DMS79 treated with DMSO at 0.1 percent for 48 hours (cell line): ENCODE measurements at regions not wholly inside any gene's neighbourhood (a gene's known extent, or its start where the extent isn't known, plus 50 kb on each side); places are given as distances from the start of the nearest gene placed in this dataset.

Experiments
- DNase-seq: peaks from one replicate; lab custom pipeline; 2025; lab: John Stamatoyannopoulos, UW

GRCh38 chr3:117710501-117710900 is 1000.9 kb downstream of the TUSC7 start:
- DNase-seq = no peak

DNA sequence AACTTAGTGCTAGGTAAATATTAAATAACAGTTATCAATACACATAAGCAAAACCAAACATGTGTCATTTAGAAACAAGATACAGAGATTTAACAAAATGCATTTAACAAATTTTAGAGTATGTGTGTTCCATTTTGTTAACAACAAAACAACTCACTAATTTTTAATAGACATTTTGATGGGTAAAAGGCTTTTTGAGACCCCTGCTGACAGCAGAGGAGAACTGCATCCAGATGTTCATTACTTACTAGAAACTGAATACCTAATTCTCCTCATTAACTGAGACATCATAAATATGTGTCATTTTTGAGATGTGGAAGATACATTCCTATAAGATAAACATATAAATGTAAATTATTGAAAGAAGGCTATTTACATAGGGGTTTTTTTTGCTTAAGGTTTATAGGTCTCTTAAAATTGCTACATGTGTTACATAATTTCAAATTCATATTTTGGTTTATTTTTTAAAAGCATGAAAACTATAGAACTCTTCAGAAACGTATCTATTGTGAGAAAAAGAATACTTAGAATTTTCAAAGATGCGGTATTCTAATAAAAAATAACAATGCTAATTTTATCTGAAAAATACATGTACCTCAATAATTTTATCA is 1009.8 kb downstream of the TUSC7 start:
- peak; percentile 61 for DNase-seq

DNA sequence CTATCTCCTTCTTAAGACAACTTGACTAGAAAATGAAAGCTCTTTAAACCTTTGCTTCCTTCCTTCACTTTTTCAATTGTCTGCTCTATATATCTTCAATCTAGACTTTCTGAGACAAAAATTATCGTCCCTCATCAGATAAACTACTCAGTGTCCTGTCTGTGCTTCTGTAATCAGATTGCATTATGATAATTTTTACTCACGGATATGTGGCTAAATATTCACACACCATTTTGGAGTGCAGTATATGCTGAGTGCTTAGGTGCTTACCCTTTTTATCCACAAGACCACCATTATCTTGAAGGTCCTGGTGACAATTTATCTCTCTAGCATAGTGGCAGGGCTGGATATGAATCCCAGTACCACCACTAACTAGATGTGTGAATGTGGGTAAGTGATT is 1012.3 kb downstream of the TUSC7 start:
- no peak for DNase-seq

- no peak for DNase-seq
These were observed 1013.3 kb downstream of the TUSC7 start for GRCh38 chr3:117722856-117723255.

GRCh38 chr3:117723825-117724224 is 1014.2 kb downstream of the TUSC7 start:
- no peak for DNase-seq

DNA sequence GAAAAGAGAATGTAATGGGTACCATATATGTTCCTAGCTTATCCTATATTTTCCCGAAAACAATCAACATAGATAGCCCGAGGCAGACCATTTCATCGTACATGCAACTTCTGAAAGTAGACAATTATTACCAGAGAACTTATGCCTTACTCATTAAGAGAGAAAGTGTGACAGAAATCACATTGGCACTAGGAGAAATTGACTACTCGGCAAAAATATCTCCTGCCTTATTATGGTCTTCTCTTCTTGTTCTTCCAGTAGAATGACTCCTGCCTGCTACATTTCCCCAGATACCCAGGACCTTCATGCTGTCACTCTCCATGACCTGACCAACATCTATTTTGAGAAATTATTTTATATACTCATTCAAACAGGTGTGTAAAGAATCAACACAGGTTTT is 1015.7 kb downstream of the TUSC7 start:
- DNase-seq = no peak

DNA sequence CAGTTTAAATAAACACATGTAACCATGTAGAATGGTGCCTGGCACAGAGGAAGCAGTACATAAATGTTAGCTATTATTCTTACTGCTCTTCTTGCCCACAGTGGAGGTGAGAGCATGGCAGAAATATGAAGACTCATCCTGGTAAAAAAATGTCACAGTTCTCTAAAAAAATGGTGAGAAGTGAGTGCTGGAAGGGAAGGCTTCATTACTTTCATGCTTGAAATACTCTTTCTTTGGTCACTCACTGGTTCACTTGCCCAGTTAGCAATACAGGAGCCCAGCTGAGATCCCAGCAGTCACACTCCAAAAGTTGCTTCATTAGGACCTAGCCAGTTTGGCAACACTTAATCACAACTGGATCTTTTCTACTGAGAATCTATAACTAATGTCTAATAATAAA is 1017.2 kb downstream of the TUSC7 start:
- DNase-seq = no peak

- no peak for DNase-seq
These were observed 1018.6 kb downstream of the TUSC7 start for GRCh38 chr3:117728226-117728625.

GRCh38 chr3:117734496-117734895 is 1024.9 kb downstream of the TUSC7 start:
- no peak for DNase-seq

DNA sequence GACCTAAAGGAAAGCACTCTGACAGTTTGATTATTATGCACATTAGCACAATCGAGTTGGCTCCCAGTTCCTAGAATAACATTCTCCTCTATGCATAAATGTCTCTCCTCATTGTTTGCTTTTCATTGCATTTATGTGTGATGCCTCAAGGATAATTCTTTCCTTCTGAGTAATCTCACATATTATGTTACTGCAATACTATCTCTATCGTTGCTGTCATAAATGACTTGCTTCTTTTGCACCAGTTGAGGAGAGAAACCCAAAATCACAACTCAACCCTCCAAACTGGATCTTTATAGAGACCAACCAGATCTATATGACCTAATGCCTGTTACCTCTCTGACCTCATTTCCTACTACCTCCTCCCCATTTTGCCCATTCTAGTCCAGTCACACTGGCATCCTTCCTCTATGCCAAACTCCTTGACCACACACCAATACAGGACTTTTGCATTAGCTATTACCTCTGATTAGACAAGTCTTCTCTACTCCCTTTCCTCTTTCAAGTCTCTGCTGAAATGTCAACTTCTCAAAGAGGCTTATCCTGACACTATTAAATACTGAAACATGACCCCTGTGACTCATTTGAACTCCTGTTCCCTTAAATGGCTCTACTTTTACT is 1026.0 kb downstream of the TUSC7 start:
- no peak for DNase-seq

- no peak for DNase-seq
These were observed 1027.3 kb downstream of the TUSC7 start for GRCh38 chr3:117736846-117737245.

- DNase-seq = no peak
These were observed 1034.4 kb downstream of the TUSC7 start for GRCh38 chr3:117743993-117744392.

DNA sequence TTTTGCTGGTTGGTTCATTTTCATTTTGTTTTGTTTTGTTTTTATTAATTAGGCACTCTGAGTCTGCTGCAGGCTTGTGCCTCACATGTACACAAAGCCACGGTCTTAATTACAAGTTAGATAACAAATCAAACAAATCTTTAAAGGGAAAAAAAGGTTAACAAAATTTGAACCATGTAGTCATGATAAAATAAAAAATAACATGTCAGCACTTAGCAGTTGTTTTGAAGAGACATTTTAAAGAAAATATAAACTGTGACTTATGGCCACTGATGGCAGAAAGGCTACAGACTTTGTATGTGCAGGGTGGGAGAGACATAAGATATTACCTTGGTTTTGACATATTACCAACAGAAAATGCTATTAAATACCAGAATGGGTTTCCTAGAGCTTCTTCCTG is 1035.4 kb downstream of the TUSC7 start:
- DNase-seq = no peak

- DNase-seq = no peak
These were observed 1035.9 kb downstream of the TUSC7 start for GRCh38 chr3:117745516-117745915.

- DNase-seq = no peak
These were observed 1036.5 kb downstream of the TUSC7 start for GRCh38 chr3:117746066-117746465.

- no peak for DNase-seq
These were observed 1038.6 kb downstream of the TUSC7 start for GRCh38 chr3:117748131-117748530.

DNA sequence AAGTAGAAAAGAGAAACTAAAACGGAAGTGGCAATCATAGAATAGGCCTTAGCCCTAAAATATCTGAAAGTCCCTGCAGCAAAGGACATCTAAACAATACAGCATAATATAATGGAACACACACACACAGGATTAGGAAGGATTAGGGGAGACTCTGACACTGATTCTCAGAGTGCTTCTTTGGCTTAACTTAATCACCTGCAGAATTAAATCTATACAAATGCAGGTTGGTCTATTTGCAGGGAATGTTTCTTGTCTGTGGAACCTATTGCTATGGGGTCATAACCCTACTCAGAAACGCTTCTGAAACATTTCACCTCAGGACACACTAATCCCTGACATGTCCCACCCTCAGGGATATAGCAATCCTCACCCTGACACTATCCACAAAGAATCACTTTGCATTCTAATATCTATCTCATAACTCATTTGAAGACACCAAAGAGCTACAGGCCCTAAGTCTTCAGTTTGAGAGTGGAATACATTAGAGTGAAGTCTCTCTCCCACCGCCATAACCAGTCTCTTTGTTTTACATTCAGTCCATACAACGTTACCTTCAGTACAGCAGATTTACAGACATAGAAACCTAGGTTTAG is 1041.2 kb downstream of the TUSC7 start:
- no peak for DNase-seq

GRCh38 chr3:117751651-117752050 is 1042.1 kb downstream of the TUSC7 start:
- no peak for DNase-seq

DNA sequence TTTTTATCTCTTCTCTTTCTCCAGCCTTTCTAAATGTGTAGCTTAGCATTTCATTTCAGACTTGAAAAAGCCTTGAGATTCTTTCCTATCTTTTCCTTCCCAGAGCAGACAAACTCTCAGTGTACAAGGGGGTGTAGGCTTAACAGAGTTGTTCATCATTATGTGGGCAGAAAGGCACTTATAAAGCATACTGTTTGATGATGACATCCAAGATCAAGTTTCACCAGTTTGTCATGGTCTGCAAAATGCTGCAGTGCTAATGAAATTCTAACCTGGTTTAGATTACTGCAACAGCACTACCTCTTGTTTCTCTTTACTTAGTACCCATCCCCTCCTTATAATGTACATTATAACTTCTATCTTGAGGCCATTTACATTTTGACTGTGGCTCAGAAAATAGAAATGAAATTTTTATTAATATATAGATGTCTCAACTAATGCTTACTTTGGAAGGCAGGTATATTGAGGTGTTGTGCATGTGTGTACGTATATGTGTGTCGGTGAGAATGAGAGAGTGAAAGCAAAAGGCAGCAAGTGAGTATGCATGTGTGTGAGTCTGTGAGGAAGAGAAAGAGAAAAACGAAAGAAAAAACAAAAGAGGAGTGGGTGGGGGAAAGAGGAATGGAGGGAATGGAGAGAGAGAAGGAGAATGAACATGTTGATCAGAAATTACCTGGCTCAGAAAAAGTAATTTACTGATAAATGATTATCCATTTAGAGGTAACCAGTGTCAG is 1043.6 kb downstream of the TUSC7 start:
- peak; percentile 16 for DNase-seq

DNA sequence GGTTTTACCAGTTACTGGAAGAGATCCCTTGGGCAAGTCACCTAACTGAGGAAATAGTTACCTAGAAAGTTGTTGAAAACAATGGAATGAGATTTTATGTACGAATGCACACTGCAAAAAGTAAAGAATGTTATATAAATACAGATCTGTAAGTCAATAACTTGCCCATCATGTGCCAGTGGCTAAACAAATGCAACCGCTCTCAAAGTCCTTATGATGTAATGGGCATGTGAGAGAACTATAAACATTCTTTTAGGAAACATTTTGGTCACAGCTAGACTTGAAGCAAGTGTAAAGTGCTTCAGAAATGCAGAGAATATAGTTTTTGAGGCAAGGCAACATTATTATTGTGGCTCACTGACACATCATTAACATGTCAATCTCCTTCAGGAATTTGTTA is 1044.5 kb downstream of the TUSC7 start:
- no peak for DNase-seq

GRCh38 chr3:117754841-117755240 is 1045.3 kb downstream of the TUSC7 start:
- no peak for DNase-seq

- DNase-seq = no peak
These were observed 1047.0 kb downstream of the TUSC7 start for GRCh38 chr3:117756563-117756962.
